ENCODE measurements at regions not wholly inside any gene's neighbourhood (a gene's known extent, or its start where the extent isn't known, plus 50 kb on each side); places are given as distances from the start of the nearest gene placed in this dataset.

DNA sequence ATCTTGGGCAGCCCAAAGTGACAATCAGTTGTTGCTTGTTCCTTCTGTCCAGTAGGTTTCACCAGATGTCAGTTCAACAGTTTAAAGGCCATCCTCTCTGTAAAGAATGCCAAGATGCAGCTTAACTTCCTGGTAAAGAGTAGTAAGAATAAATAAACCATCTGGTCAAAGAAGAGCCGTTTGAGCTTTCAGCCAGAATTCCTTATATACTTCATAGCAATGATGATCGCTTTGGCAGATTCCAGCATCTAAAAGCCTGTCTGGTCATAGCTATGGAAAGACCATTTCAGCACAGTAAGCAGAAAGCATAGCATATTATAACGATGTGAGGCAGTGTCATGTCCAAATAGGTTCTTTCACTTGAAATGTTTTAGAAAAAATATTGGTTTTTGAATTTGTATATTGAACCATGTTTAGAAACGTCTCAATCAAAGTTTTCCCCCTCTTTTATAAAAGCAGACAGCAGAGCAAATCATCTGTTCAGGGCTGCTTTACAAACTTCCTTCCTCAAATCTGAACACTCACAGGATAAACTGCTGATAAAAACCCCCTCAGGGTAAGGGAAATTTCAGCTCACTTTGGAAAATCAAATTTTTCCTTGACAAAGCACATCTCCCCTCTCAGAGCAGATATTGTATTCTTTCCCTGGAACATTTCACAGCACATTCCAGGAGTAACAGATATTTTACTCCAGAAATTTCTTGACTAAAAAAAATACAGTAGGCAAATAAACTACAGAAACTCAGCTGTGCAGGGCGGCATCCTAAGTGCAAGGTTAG lies 184.1 kb downstream of the NOC3L start (continued):
- TF ChIP-seq ZBTB43 (CRISPR knock-in tag; IDR thresholded peaks at IDR 0.05) = no peak
- TF ChIP-seq, protein P1, sequence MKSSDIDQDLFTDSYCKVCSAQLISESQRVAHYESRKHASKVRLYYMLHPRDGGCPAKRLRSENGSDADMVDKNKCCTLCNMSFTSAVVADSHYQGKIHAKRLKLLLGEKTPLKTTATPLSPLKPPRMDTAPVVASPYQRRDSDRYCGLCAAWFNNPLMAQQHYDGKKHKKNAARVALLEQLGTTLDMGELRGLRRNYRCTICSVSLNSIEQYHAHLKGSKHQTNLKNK (CRISPR knock-in tag; IDR thresholded peaks at IDR 0.05) = no peak
- TF ChIP-seq, protein P2, sequence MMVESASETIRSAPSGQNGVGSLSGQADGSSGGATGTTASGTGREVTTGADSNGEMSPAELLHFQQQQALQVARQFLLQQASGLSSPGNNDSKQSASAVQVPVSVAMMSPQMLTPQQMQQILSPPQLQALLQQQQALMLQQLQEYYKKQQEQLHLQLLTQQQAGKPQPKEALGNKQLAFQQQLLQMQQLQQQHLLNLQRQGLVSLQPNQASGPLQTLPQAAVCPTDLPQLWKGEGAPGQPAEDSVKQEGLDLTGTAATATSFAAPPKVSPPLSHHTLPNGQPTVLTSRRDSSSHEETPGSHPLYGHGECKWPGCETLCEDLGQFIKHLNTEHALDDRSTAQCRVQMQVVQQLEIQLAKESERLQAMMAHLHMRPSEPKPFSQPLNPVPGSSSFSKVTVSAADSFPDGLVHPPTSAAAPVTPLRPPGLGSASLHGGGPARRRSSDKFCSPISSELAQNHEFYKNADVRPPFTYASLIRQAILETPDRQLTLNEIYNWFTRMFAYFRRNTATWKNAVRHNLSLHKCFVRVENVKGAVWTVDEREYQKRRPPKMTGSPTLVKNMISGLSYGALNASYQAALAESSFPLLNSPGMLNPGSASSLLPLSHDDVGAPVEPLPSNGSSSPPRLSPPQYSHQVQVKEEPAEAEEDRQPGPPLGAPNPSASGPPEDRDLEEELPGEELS (CRISPR knock-in tag; IDR thresholded peaks at IDR 0.05) = no peak
- TF ChIP-seq E2F4 (CRISPR knock-in tag; IDR thresholded peaks at IDR 0.05; ENCODE audit: borderline replicate concordance, low read depth) = no peak
- TF ChIP-seq JUN (CRISPR knock-in tag; IDR thresholded peaks at IDR 0.05) = no peak
- TF ChIP-seq GRHL2 (CRISPR knock-in tag; IDR thresholded peaks at IDR 0.05; ENCODE audit: insufficient replicate concordance, severe bottlenecking) = no peak
- no peak for TF ChIP-seq NR2C2 (CRISPR knock-in tag; IDR thresholded peaks at IDR 0.05)
- no peak for TF ChIP-seq GABPB1 (CRISPR knock-in tag; IDR thresholded peaks at IDR 0.05)

DNA sequence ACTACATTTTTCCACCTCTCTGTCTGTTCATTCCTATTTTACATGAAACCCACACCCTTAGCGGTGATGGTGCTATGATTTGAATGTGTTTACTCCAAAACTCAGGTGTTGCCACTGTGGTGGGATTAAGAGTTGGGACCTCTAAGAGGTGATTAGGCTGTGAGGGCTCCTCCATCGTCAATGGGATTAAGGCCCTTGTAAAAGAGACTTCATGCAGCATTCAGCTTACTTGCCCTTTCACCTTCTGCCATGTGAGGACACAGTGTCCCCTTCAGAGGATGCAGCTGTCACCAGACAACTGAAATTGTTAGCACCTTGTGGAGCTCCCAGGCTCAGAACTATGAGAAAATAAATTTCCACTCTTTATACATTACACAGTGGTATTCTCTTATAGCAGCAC lies 182.2 kb downstream of the NOC3L start:
- no peak for TF ChIP-seq NR3C1 (CRISPR knock-in tag; conservative IDR thresholded peaks at IDR 0.05; ENCODE audit: low read depth)
- no peak for DNase-seq (ENCODE audit: low spot score)
- Mint-ChIP-seq H3K36me3 (no peaks in the 10 kb centered on the region), H3K9me3 (no peaks in the 10 kb centered on the region), H3K27ac (no peak overlapping the region), H3K4me3 (no peak overlapping the region), H3K27me3 (ENCODE audit: low read depth) (peaks cover 3% of the 10 kb centered on the region; the same call in 1 of the 2 replicates), H3K4me1 (0 out of 2 replicates have a peak, but pooled peaks cover 4% of the 10 kb centered on the region)
- ATAC-seq = no peak
- POLR2A ChIA-PET = no interaction called here
- CTCF ChIA-PET = no interaction called here

- Mint-ChIP-seq H3K9me3 (no peaks in the 10 kb centered on the region), H3K27me3 (ENCODE audit: low read depth) (no peaks in the 10 kb centered on the region), H3K27ac (no peak overlapping the region), H3K36me3 (no peaks in the 10 kb centered on the region), H3K4me1 (0 out of 2 replicates have a peak, but pooled peaks cover 4% of the 10 kb centered on the region), H3K4me3 (no peak overlapping the region)
- POLR2A ChIA-PET = no interaction called here
- CTCF ChIA-PET = interaction anchor here (0.8 kb wide), 1 partner anchor 136 kb away, joined by 3 read pairs; no protein-coding TSS in a partner anchor
- ATAC-seq = no peak
- no peak for DNase-seq (ENCODE audit: low spot score)
- TF ChIP-seq ELF4 (CRISPR knock-in tag; IDR thresholded peaks at IDR 0.05; ENCODE audit: low read depth) (no peak), USF1 (CRISPR knock-in tag; IDR thresholded peaks at IDR 0.05) (no peak), ZNF671 (CRISPR knock-in tag; IDR thresholded peaks at IDR 0.05) (no peak), ZNF219 (CRISPR knock-in tag; IDR thresholded peaks at IDR 0.05; ENCODE audit: borderline replicate concordance) (no peak), SMAD3 (CRISPR knock-in tag; IDR thresholded peaks at IDR 0.05; ENCODE audit: borderline replicate concordance) (no peak), MXD4 (CRISPR knock-in tag; IDR thresholded peaks at IDR 0.05; ENCODE audit: borderline replicate concordance) (no peak), USF2 (CRISPR knock-in tag; IDR thresholded peaks at IDR 0.05) (no peak), TEAD4 (CRISPR knock-in tag; IDR thresholded peaks at IDR 0.05) (no peak), ZNF396 (CRISPR knock-in tag; IDR thresholded peaks at IDR 0.05; ENCODE audit: borderline replicate concordance) (no peak), IRF2 (CRISPR knock-in tag; IDR thresholded peaks at IDR 0.05; ENCODE audit: borderline replicate concordance, low read depth) (no peak)
- TF ChIP-seq, protein P3, sequence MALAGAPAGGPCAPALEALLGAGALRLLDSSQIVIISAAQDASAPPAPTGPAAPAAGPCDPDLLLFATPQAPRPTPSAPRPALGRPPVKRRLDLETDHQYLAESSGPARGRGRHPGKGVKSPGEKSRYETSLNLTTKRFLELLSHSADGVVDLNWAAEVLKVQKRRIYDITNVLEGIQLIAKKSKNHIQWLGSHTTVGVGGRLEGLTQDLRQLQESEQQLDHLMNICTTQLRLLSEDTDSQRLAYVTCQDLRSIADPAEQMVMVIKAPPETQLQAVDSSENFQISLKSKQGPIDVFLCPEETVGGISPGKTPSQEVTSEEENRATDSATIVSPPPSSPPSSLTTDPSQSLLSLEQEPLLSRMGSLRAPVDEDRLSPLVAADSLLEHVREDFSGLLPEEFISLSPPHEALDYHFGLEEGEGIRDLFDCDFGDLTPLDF (CRISPR knock-in tag; IDR thresholded peaks at IDR 0.05) = no peak
- TF ChIP-seq, protein P4, sequence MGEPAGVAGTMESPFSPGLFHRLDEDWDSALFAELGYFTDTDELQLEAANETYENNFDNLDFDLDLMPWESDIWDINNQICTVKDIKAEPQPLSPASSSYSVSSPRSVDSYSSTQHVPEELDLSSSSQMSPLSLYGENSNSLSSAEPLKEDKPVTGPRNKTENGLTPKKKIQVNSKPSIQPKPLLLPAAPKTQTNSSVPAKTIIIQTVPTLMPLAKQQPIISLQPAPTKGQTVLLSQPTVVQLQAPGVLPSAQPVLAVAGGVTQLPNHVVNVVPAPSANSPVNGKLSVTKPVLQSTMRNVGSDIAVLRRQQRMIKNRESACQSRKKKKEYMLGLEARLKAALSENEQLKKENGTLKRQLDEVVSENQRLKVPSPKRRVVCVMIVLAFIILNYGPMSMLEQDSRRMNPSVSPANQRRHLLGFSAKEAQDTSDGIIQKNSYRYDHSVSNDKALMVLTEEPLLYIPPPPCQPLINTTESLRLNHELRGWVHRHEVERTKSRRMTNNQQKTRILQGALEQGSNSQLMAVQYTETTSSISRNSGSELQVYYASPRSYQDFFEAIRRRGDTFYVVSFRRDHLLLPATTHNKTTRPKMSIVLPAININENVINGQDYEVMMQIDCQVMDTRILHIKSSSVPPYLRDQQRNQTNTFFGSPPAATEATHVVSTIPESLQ (CRISPR knock-in tag; IDR thresholded peaks at IDR 0.05) = no peak
- TF ChIP-seq, protein P1 (CRISPR knock-in tag; IDR thresholded peaks at IDR 0.05) = no peak
Observed at GRCh38 chr10:94183666-94184264, 179.0 kb downstream of the NOC3L start.

All from WTC11 (cell line).